Tibial nerve (tissue), 4 donors: ENCODE measurements at regions not wholly inside any gene's neighbourhood (a gene's known extent, or its start where the extent isn't known, plus 50 kb on each side); places are given as distances from the start of the nearest gene placed in this dataset.
"Not testable (repeated sequence)": the region's sequence is repeated elsewhere in the genome, so short reads cannot be mapped to it uniquely, and the experiment has no call there.

Source experiments
- DNase-seq, 2 donors: peaks; one replicate each; pipeline ENCODE4 v3.0.0-alpha.2; 2019; ENCODE audit warnings: low spot score in 2 of 2
- H3K27ac ChIP-seq, 4 donors: fragments of 200-600 bp; sonication (generic) in 3 of 4; one replicate each; pipeline ENCODE4 v1.5.1; 2017 to 2019; ENCODE audit warnings: mild to moderate bottlenecking in 1 of 4
- H3K27me3 ChIP-seq, 2 donors: fragments of 200-600 bp; sonication (generic) in 1 of 2; one replicate each; pipeline versions ENCODE4 v1.5.1 to v1.6.0; 2017 to 2019
- H3K36me3 ChIP-seq, 3 donors: fragments of 200-600 bp; sonication (generic); one replicate each; pipeline ENCODE4 v1.5.1; 2018 to 2019
- H3K4me1 ChIP-seq, 4 donors: fragments of 200-600 bp; sonication (generic) in 3 of 4; one replicate each; pipeline ENCODE4 v1.5.1; 2017 to 2019
- H3K4me3 ChIP-seq, 4 donors: fragments of 200-600 bp; sonication (generic) in 3 of 4; one replicate each; pipeline ENCODE4 v1.5.1; 2017 to 2019; ENCODE audit warnings: mild to moderate bottlenecking in 1 of 4, moderate library complexity in 1 of 4
- H3K9me3 ChIP-seq, 4 donors: fragments of 200-600 bp; sonication (generic) in 3 of 4; one replicate each; pipeline ENCODE4 v1.5.1; 2017 to 2019
- CTCF ChIP-seq, 5 experiments: fragments of 200-600 bp in 3 of 5; fragments of 450-650 bp in 2 of 5; sonication (generic) in 3 of 5; IDR thresholded peaks; one replicate each; pipeline ENCODE4 v1.5.1; 2016 to 2019; ENCODE audit warnings: antibody characterized with exemption in 5 of 5, mild to moderate bottlenecking in 3 of 5, moderate library complexity in 2 of 5
- EP300 ChIP-seq, 2 donors: sonication (generic); formaldehyde crosslinking; IDR thresholded peaks; one replicate each; pipeline ENCODE4 v1.6.1; 2017; ENCODE audit warnings: antibody characterized with exemption in 2 of 2, mild to moderate bottlenecking in 1 of 2
- POLR2A ChIP-seq, 2 donors: fragments of 450-650 bp; IDR thresholded peaks; one replicate each; pipeline ENCODE4 v1.6.1; 2017; ENCODE audit warnings: antibody characterized with exemption in 2 of 2, mild to moderate bottlenecking in 2 of 2, moderate library complexity in 2 of 2
- WGBS, 2 donors: methylation state at CpG; one replicate each; pipeline ENCODE4 v1.1.5; 2018; 5-methylcytosine and 5-hydroxymethylcytosine counted together

GRCh38 chr3:166575161-166575560, 737.9 kb upstream of the BCHE start:
- TF ChIP-seq EP300 (IDR thresholded peaks at IDR 0.05) (no peak), POLR2A (IDR thresholded peaks at IDR 0.05) (no peak), CTCF (IDR thresholded peaks at IDR 0.05) (no peak)
- Histone ChIP-seq H3K27ac (no peak overlapping the region), H3K9me3 (no peaks in the 10 kb centered on the region), H3K36me3 (no peaks in the 10 kb centered on the region), H3K4me3 (no peak overlapping the region), H3K4me1 (no peaks in the 10 kb centered on the region), H3K27me3 (no peaks in the 10 kb centered on the region)
- DNase-seq: no peak
- WGBS, 2 donors: 46 to 52% methylated on average over 4 of the region's 4 CpGs

GRCh38 chr3:166571686-166572085, 734.5 kb upstream of the BCHE start:
- not testable (repeated sequence) for H3K36me3 ChIP-seq, H3K27me3 ChIP-seq, H3K27ac ChIP-seq, H3K9me3 ChIP-seq, H3K4me3 ChIP-seq, H3K4me1 ChIP-seq, DNase-seq
- 75 to 83% methylated on average over 4 of the region's 4 CpGs for WGBS, 2 donors

GRCh38 chr3:166570102-166570501, 732.9 kb upstream of the BCHE start:
- DNase-seq: no peak
- TF ChIP-seq POLR2A (IDR thresholded peaks at IDR 0.05) (no peak), CTCF (IDR thresholded peaks at IDR 0.05) (no peak), EP300 (IDR thresholded peaks at IDR 0.05) (no peak)
- Histone ChIP-seq H3K27ac (no peak overlapping the region), H3K4me1 (no peaks in the 10 kb centered on the region), H3K27me3 (no peaks in the 10 kb centered on the region), H3K9me3 (no peaks in the 10 kb centered on the region), H3K4me3 (no peak overlapping the region), H3K36me3 (no peaks in the 10 kb centered on the region)

- no peak overlapping the region for H3K27ac ChIP-seq
- no peaks in the 10 kb centered on the region for H3K9me3 ChIP-seq
- H3K27me3 ChIP-seq: no peaks in the 10 kb centered on the region
- TF ChIP-seq POLR2A (IDR thresholded peaks at IDR 0.05) (no peak), CTCF (IDR thresholded peaks at IDR 0.05) (no peak), EP300 (IDR thresholded peaks at IDR 0.05) (no peak)
- H3K4me3 ChIP-seq: no peak overlapping the region
- DNase-seq: no peak
- no peaks in the 10 kb centered on the region for H3K4me1 ChIP-seq
- H3K36me3 ChIP-seq: no peaks in the 10 kb centered on the region
Measured at GRCh38 chr3:166569589-166569988, 732.4 kb upstream of the BCHE start.

GRCh38 chr3:166560253-166560652, 723.0 kb upstream of the BCHE start:
- 67 to 83% methylated on average over 7 of the region's 7 CpGs for WGBS, 2 donors

More at GRCh38 chr3:166560253-166560652, 723.0 kb upstream of the BCHE start:
- Histone ChIP-seq H3K4me3 (no peak overlapping the region), H3K4me1 (no peaks in the 10 kb centered on the region), H3K27me3 (no peaks in the 10 kb centered on the region), H3K36me3 (no peaks in the 10 kb centered on the region), H3K9me3 (no peaks in the 10 kb centered on the region), H3K27ac (no peak overlapping the region)
- no peak for DNase-seq
- no peak for TF ChIP-seq CTCF (IDR thresholded peaks at IDR 0.05)
- no peak for TF ChIP-seq POLR2A (IDR thresholded peaks at IDR 0.05)
- TF ChIP-seq EP300 (IDR thresholded peaks at IDR 0.05): no peak
